Mammary epithelial cell (primary cell): ENCODE measurements at regions not wholly inside any gene's neighbourhood (a gene's known extent, or its start where the extent isn't known, plus 50 kb on each side); places are given as distances from the start of the nearest gene placed in this dataset.

Source experiments
- EZH2 ChIP-seq: IDR thresholded peaks from 2 replicates; pipeline ENCODE4 v1.6.1; 2012; ENCODE audit warnings: low read length, inconsistent platforms, borderline replicate concordance
- TF ChIP-seq, protein P1 (sequence below), 2 donors: IDR thresholded peaks in 1 of 2; conservative IDR thresholded peaks in 1 of 2; 2 replicates each; pipeline ENCODE4 v1.5.1; 2011 to 2012; ENCODE audit warnings: inconsistent platforms in 2 of 2, low read length in 2 of 2, mild to moderate bottlenecking in 2 of 2, control low read depth in 1 of 2, low read depth in 1 of 2; ENCODE audit not compliant: insufficient read depth in 1 of 2; ENCODE audit errors: extremely low read depth in 1 of 2

GRCh38 chr11:45458269-45458668, 172.1 kb upstream of the SYT13 start:
- TF ChIP-seq, protein P1, sequence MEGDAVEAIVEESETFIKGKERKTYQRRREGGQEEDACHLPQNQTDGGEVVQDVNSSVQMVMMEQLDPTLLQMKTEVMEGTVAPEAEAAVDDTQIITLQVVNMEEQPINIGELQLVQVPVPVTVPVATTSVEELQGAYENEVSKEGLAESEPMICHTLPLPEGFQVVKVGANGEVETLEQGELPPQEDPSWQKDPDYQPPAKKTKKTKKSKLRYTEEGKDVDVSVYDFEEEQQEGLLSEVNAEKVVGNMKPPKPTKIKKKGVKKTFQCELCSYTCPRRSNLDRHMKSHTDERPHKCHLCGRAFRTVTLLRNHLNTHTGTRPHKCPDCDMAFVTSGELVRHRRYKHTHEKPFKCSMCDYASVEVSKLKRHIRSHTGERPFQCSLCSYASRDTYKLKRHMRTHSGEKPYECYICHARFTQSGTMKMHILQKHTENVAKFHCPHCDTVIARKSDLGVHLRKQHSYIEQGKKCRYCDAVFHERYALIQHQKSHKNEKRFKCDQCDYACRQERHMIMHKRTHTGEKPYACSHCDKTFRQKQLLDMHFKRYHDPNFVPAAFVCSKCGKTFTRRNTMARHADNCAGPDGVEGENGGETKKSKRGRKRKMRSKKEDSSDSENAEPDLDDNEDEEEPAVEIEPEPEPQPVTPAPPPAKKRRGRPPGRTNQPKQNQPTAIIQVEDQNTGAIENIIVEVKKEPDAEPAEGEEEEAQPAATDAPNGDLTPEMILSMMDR (conservative IDR thresholded peaks at IDR 0.05 in 1 of 2, IDR thresholded peaks at IDR 0.05 in 1 of 2; ENCODE audit: extremely low read depth in 1 of 2, insufficient read depth in 1 of 2, low read depth in 1 of 2, low read length in 2 of 2): no peak
- no peak for TF ChIP-seq EZH2
